ENCODE measurements at regions not wholly inside any gene's neighbourhood (a gene's known extent, or its start where the extent isn't known, plus 50 kb on each side); places are given as distances from the start of the nearest gene placed in this dataset.
"Not testable (repeated sequence)": the region's sequence is repeated elsewhere in the genome, so short reads cannot be mapped to it uniquely, and the experiment has no call there.

DNA sequence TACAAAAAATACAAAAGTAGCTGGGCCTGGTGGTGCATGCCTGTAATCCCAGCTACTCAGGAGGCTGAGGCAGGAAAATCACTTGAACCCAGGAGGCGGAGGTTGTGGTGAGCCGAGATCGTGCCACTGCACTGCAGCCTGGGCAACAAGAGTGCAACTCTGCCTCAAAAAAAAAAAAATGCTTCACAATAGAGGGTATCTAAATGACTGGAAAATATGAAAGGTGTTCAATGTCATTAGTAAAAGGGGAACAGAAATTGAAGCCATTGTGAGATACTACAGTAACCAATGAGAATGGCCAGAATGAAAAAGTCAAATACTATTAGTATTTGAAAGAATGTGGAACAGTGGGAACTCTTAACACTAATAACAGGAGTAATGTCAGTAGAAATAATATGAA, 96.1 kb upstream of the FAM241A start:
- not testable (repeated sequence) for TF ChIP-seq EZH2 (IDR thresholded peaks at IDR 0.05; ENCODE audit: borderline replicate concordance, low read length); CTCF (conservative IDR thresholded peaks at IDR 0.05 in 1 of 2, IDR thresholded peaks at IDR 0.05 in 1 of 2; ENCODE audit: extremely low read depth in 1 of 2, insufficient read depth in 1 of 2, low read depth in 1 of 2, low read length in 2 of 2)

All from mammary epithelial cell (primary cell).